LNCAP (cell line): ENCODE measurements at regions not wholly inside any gene's neighbourhood (a gene's known extent, or its start where the extent isn't known, plus 50 kb on each side); places are given as distances from the start of the nearest gene placed in this dataset.

Experiments used
- TF ChIP-seq, protein P1 (sequence below): fragments of 450-650 bp; IDR thresholded peaks from 2 replicates; pipeline ENCODE4 v1.5.1; 2017; ENCODE audit warnings: mild to moderate bottlenecking

DNA sequence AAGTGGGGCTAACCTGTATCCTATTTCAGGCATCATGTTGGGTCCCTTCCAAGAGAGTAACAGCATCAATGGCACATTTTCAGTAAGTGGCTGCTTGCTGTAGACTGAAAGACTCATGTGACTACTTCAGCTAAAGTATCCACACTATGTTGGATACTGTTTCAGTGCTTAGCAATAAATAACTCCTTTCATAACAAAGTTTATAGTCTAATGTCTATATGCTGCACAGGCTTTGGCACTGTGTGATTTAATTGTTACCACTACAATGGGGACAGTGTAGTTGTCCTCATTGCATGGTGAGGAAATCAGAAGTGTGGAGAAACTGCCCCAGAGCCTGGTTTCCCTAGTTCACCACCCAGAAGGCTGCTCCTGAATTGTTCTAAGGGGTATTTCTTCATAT is 318.0 kb upstream of the PTCHD4 start:
- TF ChIP-seq, protein P1, sequence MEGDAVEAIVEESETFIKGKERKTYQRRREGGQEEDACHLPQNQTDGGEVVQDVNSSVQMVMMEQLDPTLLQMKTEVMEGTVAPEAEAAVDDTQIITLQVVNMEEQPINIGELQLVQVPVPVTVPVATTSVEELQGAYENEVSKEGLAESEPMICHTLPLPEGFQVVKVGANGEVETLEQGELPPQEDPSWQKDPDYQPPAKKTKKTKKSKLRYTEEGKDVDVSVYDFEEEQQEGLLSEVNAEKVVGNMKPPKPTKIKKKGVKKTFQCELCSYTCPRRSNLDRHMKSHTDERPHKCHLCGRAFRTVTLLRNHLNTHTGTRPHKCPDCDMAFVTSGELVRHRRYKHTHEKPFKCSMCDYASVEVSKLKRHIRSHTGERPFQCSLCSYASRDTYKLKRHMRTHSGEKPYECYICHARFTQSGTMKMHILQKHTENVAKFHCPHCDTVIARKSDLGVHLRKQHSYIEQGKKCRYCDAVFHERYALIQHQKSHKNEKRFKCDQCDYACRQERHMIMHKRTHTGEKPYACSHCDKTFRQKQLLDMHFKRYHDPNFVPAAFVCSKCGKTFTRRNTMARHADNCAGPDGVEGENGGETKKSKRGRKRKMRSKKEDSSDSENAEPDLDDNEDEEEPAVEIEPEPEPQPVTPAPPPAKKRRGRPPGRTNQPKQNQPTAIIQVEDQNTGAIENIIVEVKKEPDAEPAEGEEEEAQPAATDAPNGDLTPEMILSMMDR: no peak

DNA sequence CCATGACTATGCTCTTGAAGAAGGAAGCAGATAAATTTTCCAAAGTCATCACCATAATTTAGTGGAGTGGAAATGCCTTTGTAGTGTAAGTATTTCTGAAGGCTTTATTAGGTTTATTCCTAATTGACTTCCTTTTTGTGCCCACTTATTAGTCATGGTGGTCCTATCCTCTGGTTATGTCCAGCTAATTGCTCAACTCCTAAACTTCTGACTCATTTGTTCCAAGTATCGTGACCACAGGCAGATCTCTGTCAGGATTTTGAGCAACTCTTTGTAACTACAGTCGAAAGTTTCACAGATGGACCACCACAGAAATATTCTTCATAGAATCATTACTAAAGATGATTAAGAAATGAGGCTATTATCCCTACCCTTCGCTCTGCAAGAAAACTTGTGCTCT is 315.6 kb upstream of the PTCHD4 start:
- TF ChIP-seq, protein P1: no peak

DNA sequence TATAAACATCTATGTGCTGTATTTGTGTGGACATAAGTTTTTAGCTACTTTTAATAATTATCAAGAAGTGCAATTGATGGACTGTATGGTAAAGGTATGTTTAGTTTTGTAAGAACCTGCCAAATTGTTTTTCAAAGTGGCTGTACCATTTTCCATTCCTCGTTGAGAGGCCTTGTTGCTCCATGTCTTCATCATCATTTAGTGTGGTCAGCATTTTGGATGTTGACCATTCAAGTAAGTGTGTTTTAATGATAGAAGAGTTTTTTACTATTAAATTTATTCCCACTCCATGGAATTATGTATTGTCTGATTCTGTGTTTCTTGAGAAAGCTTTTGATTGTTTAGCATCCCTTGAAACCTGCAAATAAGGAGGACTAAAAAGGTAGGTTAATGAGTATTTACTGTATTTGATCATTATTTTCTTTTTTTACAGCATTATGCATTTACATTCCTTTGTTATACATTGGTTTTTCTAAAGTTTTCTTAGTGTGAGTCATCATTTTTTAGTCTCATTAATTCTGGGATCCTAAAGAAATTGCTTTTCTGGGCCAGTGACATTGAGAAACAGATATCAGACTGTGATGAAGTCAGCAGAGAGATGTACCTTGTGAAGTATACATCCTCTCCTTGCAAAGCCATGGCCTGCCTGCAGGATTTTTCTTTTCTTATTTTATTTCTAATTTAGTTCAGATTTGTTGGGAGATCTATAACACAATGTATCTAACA is 312.8 kb upstream of the PTCHD4 start:
- TF ChIP-seq, protein P1: no peak

DNA sequence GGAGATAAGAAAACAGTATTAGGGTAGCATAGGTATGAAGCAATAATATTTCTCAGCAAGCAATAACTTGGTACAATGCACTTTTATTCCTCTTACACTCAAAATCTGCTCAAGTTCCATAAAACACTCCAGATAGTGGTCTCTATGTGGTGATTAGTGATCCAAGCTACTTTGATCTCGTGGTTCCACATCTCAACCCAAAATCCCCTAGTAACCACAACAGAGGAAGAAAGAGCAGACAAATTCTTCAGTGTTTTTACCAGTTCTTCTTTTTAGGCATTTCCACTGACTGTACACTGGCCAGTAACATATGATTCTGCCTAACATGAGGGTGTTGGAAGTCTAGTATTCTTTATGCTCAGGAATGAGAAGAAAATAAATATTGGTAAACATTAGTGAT is 309.0 kb upstream of the PTCHD4 start:
- TF ChIP-seq, protein P1: no peak

DNA sequence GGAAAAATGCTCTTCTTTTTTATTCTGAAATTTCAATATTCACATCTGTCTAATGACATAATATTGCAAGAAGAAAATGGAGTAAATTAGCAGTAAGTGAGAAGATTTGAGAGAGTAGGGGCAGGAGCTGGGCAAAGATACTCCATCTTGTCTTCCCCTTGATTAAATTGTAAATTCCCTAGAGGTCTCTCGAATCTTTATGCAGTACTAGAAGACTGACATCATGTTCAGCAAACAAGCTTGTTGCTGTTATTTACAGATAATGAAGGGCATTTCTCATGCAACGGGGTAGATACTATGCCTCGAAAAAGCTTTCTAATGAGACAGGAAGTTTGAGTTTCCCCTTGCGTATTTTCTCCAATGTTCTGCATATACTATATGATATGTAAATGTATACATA is 306.9 kb upstream of the PTCHD4 start:
- TF ChIP-seq, protein P1: no peak

DNA sequence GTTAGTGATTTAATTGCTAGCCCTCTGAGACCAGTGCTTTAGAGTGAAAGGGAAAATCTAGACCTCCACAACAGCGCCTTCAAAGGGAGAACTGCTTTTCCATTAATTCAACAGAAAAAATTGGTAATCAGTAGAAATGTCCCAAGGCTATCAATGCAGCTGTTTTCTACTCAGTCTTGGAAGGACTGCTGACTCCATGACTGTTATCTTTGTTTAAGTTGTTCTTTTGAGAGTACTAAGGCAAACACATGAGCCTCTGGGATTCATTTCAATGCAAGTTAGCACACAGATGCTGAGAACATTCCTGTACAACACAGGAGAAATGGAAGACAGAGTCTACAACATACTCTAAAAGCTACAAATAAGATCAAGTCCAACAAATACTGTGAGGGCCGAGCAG is 301.7 kb upstream of the PTCHD4 start:
- TF ChIP-seq, protein P1: no peak

DNA sequence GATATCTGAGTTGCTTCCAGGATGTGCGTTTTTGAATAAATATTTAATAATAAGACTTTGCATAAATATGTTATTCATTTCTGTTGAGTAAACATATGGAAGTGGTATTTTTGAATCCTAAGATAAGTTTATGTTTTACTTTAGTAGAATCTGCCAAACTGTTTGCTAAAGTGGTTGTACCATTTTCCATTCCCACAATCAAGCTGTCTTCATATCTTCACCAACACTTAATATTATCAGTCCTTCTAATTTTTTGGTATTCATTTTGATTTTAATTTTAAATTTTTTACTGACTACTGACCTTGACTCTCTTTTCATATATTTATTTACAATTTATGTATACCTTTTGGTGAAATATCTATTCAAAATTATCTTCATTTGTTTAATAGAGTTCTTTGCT is 293.9 kb upstream of the PTCHD4 start:
- TF ChIP-seq, protein P1: no peak

DNA sequence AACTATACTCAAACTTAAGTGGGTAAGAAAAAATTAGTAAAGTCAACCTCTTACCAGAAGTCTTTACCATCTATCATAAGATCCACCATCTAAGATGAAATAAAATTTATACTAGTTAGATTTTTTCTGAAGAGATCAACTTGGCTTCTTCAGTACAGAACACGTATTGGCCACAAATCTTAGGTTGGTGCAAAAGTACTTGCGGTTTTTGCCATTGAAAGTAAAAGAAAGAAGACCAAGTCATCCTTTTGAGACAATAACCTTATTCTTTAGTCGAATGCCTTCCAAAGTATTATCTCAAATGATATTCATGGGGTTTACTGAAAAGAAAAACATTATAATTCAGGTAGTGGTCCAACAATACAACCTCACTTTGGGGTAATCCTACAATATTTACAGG is 292.6 kb upstream of the PTCHD4 start:
- TF ChIP-seq, protein P1: no peak
